AG04449 (cell line): ENCODE measurements at regions not wholly inside any gene's neighbourhood (a gene's known extent, or its start where the extent isn't known, plus 50 kb on each side); places are given as distances from the start of the nearest gene placed in this dataset.

Source experiments
- CTCF ChIA-PET: fragments of 350-600 bp; formaldehyde crosslinking; extraction: SDS; loops from one replicate; lab custom pipeline; 2021; ENCODE audit warnings: antibody characterized with exemption; lab: Yijun Ruan, JAX
- POLR2A ChIA-PET: fragments of 400-600, 350-600 bp; formaldehyde crosslinking; extraction: SDS; loops from one replicate; lab custom pipeline; 2020; ENCODE audit warnings: antibody characterized with exemption, inconsistent platforms; lab: Yijun Ruan, JAX
- DNase-seq: peaks from one replicate; pipeline ENCODE4 v3.0.0-alpha.2; 2010; ENCODE audit warnings: low read depth, low spot score
- H3K4me3 ChIP-seq: 2 replicates; pipeline ENCODE4 v1.5.1; 2011; ENCODE audit warnings: low read depth, mild to moderate bottlenecking, control low read depth, low read length
- CTCF ChIP-seq: IDR thresholded peaks from one replicate; pipeline ENCODE4 v1.5.1; 2011; ENCODE audit warnings: mild to moderate bottlenecking, moderate library complexity, low read length, control low read depth, inconsistent platforms; ENCODE audit not compliant: insufficient read depth; ENCODE audit errors: missing control alignments

GRCh38 chr4:84441758-84442377 is 57.2 kb downstream of the NKX6-1 start:
- no peak for DNase-seq
- POLR2A ChIA-PET: no interaction called here
- no peak for TF ChIP-seq CTCF
- no peak overlapping the region for H3K4me3 ChIP-seq
- CTCF ChIA-PET: interaction anchor here (1.0 kb wide), 1 partner anchor 9 kb away, joined by 4 read pairs; no protein-coding TSS in a partner anchor

GRCh38 chr4:84439996-84440395 is 59.1 kb downstream of the NKX6-1 start:
- DNase-seq: no peak
- ChIA-PET POLR2A (no interaction called here), CTCF (interaction anchor here (1.2 kb wide), 1 partner anchor 11 kb away, joined by 3 read pairs; no protein-coding TSS in a partner anchor)
- TF ChIP-seq CTCF: no peak
- H3K4me3 ChIP-seq: no peak overlapping the region

- no peak for TF ChIP-seq CTCF
- ChIA-PET POLR2A (no interaction called here), CTCF (no interaction called here)
- no peak for DNase-seq
- no peak overlapping the region for H3K4me3 ChIP-seq
These were observed 62.3 kb downstream of the NKX6-1 start for GRCh38 chr4:84436812-84437211.

GRCh38 chr4:84434344-84434743 is 64.7 kb downstream of the NKX6-1 start:
- ChIA-PET CTCF (no interaction called here), POLR2A (no interaction called here)
- no peak overlapping the region for H3K4me3 ChIP-seq
- no peak for TF ChIP-seq CTCF
- DNase-seq: no peak

- no peak for TF ChIP-seq CTCF
These were observed 65.4 kb downstream of the NKX6-1 start for GRCh38 chr4:84433633-84434222.

GRCh38 chr4:84432713-84433112 is 66.4 kb downstream of the NKX6-1 start:
- no peak for DNase-seq
- POLR2A ChIA-PET: no interaction called here
- CTCF ChIA-PET: no interaction called here
- no peak for TF ChIP-seq CTCF
- no peak overlapping the region for H3K4me3 ChIP-seq

More at GRCh38 chr4:84433633-84434222, 65.4 kb downstream of the NKX6-1 start:
- CTCF ChIA-PET: no interaction called here
- no peak overlapping the region for H3K4me3 ChIP-seq
- POLR2A ChIA-PET: no interaction called here
- DNase-seq: no peak
